Astrocyte (in vitro differentiated cells and primary cell): ENCODE measurements at regions not wholly inside any gene's neighbourhood (a gene's known extent, or its start where the extent isn't known, plus 50 kb on each side); places are given as distances from the start of the nearest gene placed in this dataset.

Experiments
- DNase-seq: peaks from one replicate; pipeline ENCODE4 v3.0.0-alpha.2; 2010; ENCODE audit warnings: low read depth
- FAIRE-seq: peaks from 2 replicates; lab custom pipeline; 2011; peaks lifted over from hg19 to GRCh38; lab: Jason Lieb, UNC
- H2AFZ ChIP-seq: 2 replicates; pipeline ENCODE4 v1.6.0; 2012; ENCODE audit warnings: low read depth, low read length, inconsistent platforms
- H3K27ac ChIP-seq: 2 replicates; pipeline ENCODE4 v1.5.1; 2011; ENCODE audit warnings: low read depth, low read length, inconsistent platforms
- H3K27me3 ChIP-seq: 2 replicates; pipeline ENCODE4 v1.6.0; 2011; ENCODE audit warnings: low read length, inconsistent platforms; ENCODE audit not compliant: insufficient read depth
- H3K36me3 ChIP-seq: 2 replicates; pipeline ENCODE4 v1.5.1; 2011; ENCODE audit warnings: low read length, inconsistent platforms; ENCODE audit not compliant: insufficient read depth
- H3K4me1 ChIP-seq: 2 replicates; pipeline ENCODE4 v1.5.1; 2011; ENCODE audit warnings: low read length, inconsistent platforms; ENCODE audit not compliant: insufficient read depth
- H3K4me2 ChIP-seq: 2 replicates; pipeline ENCODE4 v1.6.0; 2012; ENCODE audit warnings: low read length, inconsistent platforms
- H3K4me3 ChIP-seq: 2 replicates; pipeline ENCODE4 v1.5.1; 2011; ENCODE audit warnings: low read depth, mild to moderate bottlenecking, low read length, inconsistent platforms; ENCODE audit not compliant: insufficient read depth
- H3K79me2 ChIP-seq: 2 replicates; pipeline ENCODE4 v1.6.0; 2012; ENCODE audit warnings: mild to moderate bottlenecking, low read length, inconsistent platforms; ENCODE audit not compliant: insufficient read depth
- H3K9ac ChIP-seq: 2 replicates; pipeline ENCODE4 v1.6.0; 2012; ENCODE audit warnings: mild to moderate bottlenecking, low read length, inconsistent platforms
- H3K9me3 ChIP-seq: 2 replicates; pipeline ENCODE4 v1.5.1; 2012; ENCODE audit warnings: low read depth, mild to moderate bottlenecking, low read length, inconsistent platforms; ENCODE audit not compliant: insufficient read depth
- H4K20me1 ChIP-seq: 2 replicates; pipeline ENCODE4 v1.6.0; 2012; ENCODE audit warnings: low read length, inconsistent platforms; ENCODE audit not compliant: insufficient read depth
- H3K27ac Mint-ChIP-seq: one replicate; pipeline ENCODE4 v1.8.0; 2021; ENCODE audit warnings: mild to moderate bottlenecking, mixed read lengths; ENCODE audit not compliant: unreplicated experiment
- H3K27me3 Mint-ChIP-seq: one replicate; pipeline ENCODE4 v1.8.0; 2021; ENCODE audit warnings: low read depth, mixed read lengths; ENCODE audit not compliant: unreplicated experiment
- H3K36me3 Mint-ChIP-seq: one replicate; pipeline ENCODE4 v1.8.0; 2021; ENCODE audit warnings: low read depth, mixed read lengths; ENCODE audit not compliant: unreplicated experiment
- H3K4me1 Mint-ChIP-seq: one replicate; pipeline ENCODE4 v1.8.0; 2021; ENCODE audit warnings: low read depth, mixed read lengths; ENCODE audit not compliant: unreplicated experiment
- H3K4me3 Mint-ChIP-seq: one replicate; pipeline ENCODE4 v1.8.0; 2021; ENCODE audit warnings: mild to moderate bottlenecking, moderate library complexity, mixed read lengths; ENCODE audit not compliant: unreplicated experiment
- H3K9me3 Mint-ChIP-seq: one replicate; pipeline ENCODE4 v1.8.0; 2021; ENCODE audit warnings: mild to moderate bottlenecking, mixed read lengths; ENCODE audit not compliant: unreplicated experiment
- EZH2 ChIP-seq: IDR thresholded peaks from 2 replicates; pipeline ENCODE4 v1.6.1; 2012; ENCODE audit warnings: mild to moderate bottlenecking, low read length, inconsistent platforms; ENCODE audit not compliant: insufficient read depth
- TF ChIP-seq, protein P1 (sequence below): IDR thresholded peaks from 2 replicates; pipeline ENCODE4 v1.5.1; 2011; ENCODE audit warnings: low read depth, mild to moderate bottlenecking, inconsistent platforms, low read length, moderate library complexity; ENCODE audit not compliant: insufficient read depth

DNA sequence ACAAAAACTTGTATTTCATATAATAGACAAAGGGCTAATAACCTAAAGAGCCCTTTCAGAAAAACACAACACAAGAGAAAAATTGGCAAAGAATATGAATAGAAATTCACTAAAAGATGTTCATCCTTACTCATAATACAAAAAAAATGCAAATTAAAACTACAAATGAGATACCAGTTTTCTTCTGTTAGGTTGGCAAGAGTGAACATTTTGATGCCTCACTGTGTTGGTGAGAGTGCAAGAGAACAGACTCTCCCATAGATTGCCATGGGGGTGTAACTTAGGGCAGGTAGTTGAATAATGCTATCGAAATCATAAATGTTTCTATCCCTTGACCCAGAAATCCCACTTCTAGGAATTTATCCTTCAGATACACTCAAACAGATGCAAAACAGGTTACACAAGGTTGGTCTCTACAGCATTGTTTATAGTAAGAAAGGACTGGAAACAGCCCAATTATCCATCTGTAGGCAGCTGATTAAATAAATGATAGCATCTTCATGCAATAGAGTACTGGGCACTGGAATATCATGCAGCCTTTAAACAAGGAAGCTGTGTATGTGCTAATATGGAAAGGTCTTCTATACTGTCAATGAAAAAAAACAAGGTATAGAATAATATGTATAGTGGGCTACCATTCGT, 146.3 kb downstream of the TLE3 start:
- H3K4me1 ChIP-seq = no peaks in the 10 kb centered on the region
- FAIRE-seq = no peak

DNA sequence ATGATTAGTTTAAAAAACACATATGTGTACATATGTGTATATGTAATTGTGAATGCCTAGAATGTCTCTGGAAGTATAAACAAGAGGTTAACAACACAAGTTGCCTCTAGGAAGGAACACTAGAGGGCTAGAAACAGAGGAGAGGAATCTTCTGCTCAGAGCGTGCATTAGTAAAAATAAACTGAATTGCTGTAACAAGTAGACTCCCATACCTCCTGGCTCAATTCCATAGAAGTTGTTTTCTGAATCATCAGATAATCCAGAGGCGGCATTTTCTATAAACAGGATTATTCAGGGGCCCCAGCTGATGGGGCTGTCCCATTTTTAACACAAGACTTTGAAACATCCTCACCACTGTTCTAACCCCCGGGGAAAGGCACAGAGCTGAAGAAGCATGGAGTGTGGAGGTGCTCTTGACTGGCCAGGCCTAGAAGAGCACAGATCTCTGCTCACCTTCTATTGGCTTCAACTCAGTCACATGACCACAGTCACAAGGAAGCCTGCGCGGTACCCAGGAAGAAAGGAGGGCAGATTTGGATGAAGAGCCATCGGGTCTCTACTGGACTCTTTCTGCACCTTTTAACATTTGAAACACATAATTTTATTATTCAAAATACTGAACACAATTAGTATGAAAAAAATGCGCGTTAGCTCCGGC, 145.7 kb downstream of the TLE3 start:
- Histone ChIP-seq H2AFZ (no peak overlapping the region), H3K79me2 (no peaks in the 10 kb centered on the region), H3K36me3 (no peaks in the 10 kb centered on the region), H3K4me3 (no peak overlapping the region), H3K27me3 (peaks cover 2% of the 10 kb centered on the region), H3K9ac (no peak overlapping the region), H3K9me3 (no peaks in the 10 kb centered on the region), H3K4me2 (no peak overlapping the region), H3K27ac (no peak overlapping the region), H3K4me1 (no peaks in the 10 kb centered on the region), H4K20me1 (no peaks in the 10 kb centered on the region)
- no peak for DNase-seq
- Mint-ChIP-seq H3K4me1 (no peaks in the 10 kb centered on the region), H3K27ac (no peak overlapping the region), H3K9me3 (no peaks in the 10 kb centered on the region), H3K36me3 (no peaks in the 10 kb centered on the region), H3K4me3 (no peak overlapping the region), H3K27me3 (peaks cover 43% of the 10 kb centered on the region)
- FAIRE-seq = no peak
- TF ChIP-seq, protein P1, sequence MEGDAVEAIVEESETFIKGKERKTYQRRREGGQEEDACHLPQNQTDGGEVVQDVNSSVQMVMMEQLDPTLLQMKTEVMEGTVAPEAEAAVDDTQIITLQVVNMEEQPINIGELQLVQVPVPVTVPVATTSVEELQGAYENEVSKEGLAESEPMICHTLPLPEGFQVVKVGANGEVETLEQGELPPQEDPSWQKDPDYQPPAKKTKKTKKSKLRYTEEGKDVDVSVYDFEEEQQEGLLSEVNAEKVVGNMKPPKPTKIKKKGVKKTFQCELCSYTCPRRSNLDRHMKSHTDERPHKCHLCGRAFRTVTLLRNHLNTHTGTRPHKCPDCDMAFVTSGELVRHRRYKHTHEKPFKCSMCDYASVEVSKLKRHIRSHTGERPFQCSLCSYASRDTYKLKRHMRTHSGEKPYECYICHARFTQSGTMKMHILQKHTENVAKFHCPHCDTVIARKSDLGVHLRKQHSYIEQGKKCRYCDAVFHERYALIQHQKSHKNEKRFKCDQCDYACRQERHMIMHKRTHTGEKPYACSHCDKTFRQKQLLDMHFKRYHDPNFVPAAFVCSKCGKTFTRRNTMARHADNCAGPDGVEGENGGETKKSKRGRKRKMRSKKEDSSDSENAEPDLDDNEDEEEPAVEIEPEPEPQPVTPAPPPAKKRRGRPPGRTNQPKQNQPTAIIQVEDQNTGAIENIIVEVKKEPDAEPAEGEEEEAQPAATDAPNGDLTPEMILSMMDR = no peak
- TF ChIP-seq EZH2 = no peak

More for the DNA sequence above, 146.3 kb downstream of the TLE3 start:
- Histone ChIP-seq H3K36me3 (no peaks in the 10 kb centered on the region), H3K9ac (no peak overlapping the region), H2AFZ (no peak overlapping the region), H3K27me3 (peaks cover 5% of the 10 kb centered on the region), H3K9me3 (no peaks in the 10 kb centered on the region), H3K4me2 (no peak overlapping the region), H4K20me1 (no peaks in the 10 kb centered on the region), H3K4me3 (no peak overlapping the region), H3K79me2 (no peaks in the 10 kb centered on the region), H3K27ac (no peak overlapping the region)
- H3K27ac Mint-ChIP-seq = no peak overlapping the region
- DNase-seq = no peak
- no peaks in the 10 kb centered on the region for H3K36me3 Mint-ChIP-seq
- no peak overlapping the region for H3K4me3 Mint-ChIP-seq
- TF ChIP-seq, protein P1 = no peak
- no peak for TF ChIP-seq EZH2
- no peaks in the 10 kb centered on the region for H3K4me1 Mint-ChIP-seq
- H3K27me3 Mint-ChIP-seq = peaks cover 44% of the 10 kb centered on the region
- peaks cover under 1% of the 10 kb centered on the region for H3K9me3 Mint-ChIP-seq

DNA sequence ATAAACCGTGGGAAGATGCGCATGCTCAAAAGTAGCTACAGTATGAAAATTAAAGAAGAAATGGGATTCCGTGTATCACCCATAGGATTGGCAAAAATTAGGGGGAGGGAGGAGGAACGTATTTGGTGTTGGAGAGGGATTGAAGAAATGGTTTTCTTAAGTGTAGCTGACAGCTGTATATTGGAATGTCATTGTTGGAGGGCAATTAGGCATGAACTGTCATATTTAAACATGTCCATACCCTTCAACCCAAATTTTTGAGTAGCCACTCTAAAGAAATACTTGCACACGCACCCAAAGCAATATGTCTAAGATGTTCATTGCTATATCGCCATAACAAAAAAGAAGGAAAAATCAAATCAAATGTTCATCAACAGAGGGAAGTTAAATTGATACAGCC, 144.7 kb downstream of the TLE3 start:
- DNase-seq = no peak
- no peaks in the 10 kb centered on the region for H3K4me1 ChIP-seq
- H3K4me2 ChIP-seq = no peak overlapping the region
- Mint-ChIP-seq H3K27me3 (peaks cover 39% of the 10 kb centered on the region), H3K9me3 (no peaks in the 10 kb centered on the region), H3K36me3 (no peaks in the 10 kb centered on the region), H3K27ac (no peak overlapping the region), H3K4me1 (no peaks in the 10 kb centered on the region), H3K4me3 (no peak overlapping the region)
- TF ChIP-seq EZH2 = no peak
- TF ChIP-seq, protein P1 = no peak
- H3K79me2 ChIP-seq = no peaks in the 10 kb centered on the region
- no peak for FAIRE-seq
- H3K9me3 ChIP-seq = no peaks in the 10 kb centered on the region
- H4K20me1 ChIP-seq = no peaks in the 10 kb centered on the region
- no peak overlapping the region for H3K27ac ChIP-seq
- no peak overlapping the region for H3K9ac ChIP-seq
- H3K4me3 ChIP-seq = no peak overlapping the region
- H3K36me3 ChIP-seq = no peaks in the 10 kb centered on the region
- peaks cover 2% of the 10 kb centered on the region for H3K27me3 ChIP-seq
- no peak overlapping the region for H2AFZ ChIP-seq
